AG09309 (cell line): ENCODE measurements at regions not wholly inside any gene's neighbourhood (a gene's known extent, or its start where the extent isn't known, plus 50 kb on each side); places are given as distances from the start of the nearest gene placed in this dataset.

Source experiments
- DNase-seq: peaks from one replicate; pipeline ENCODE4 v3.0.0-alpha.2; 2010; ENCODE audit warnings: low read depth
- H3K4me3 ChIP-seq: 2 replicates; pipeline ENCODE4 v1.5.1; 2011; ENCODE audit warnings: mild to moderate bottlenecking, low read depth, low read length, moderate library complexity; ENCODE audit not compliant: control insufficient read depth
- CTCF ChIP-seq: IDR thresholded peaks from 2 replicates; pipeline ENCODE4 v1.5.1; 2011; ENCODE audit warnings: mild to moderate bottlenecking, low read depth, low read length, inconsistent platforms; ENCODE audit not compliant: insufficient read depth, control insufficient read depth; ENCODE audit errors: missing control alignments

DNA sequence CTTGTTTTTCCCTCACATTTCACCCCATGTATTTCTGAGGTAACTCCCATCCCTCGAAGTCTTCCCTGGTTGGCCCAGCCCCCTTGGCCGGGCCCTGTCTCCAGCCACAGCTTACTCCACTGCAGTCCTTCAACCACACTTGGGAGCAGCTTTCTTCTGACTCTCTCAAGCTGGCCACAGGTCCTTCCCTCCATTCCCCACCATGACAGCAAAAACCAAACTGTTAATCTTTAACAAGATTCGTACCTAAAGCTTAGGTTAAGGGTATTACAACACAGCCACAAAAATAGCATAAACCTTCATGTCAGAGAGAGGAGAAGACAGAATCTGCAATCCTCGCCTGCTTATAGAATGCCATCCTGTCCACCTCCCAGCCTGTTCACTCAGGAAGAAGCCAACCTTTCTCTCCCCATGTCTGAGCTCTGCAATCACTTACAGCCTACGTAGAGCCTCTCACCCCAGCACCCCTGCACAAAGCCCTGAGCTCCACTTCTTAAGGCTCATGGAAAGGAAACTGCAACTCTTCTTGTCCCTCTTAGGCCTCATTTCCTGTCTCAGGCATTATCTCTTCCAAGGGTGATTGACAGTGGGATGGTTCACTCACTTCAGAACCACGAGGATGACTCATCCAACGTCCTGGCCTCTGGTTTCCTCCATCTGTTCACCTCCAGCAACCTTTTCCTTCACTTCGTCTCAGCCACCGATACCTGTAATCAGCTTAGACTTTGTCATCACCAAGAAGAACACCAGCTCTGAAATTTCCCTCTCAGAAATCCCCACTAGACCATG lies 72.8 kb downstream of the CD2 start:
- no peak for TF ChIP-seq CTCF
- H3K4me3 ChIP-seq, result no peak overlapping the region
- no peak for DNase-seq

DNA sequence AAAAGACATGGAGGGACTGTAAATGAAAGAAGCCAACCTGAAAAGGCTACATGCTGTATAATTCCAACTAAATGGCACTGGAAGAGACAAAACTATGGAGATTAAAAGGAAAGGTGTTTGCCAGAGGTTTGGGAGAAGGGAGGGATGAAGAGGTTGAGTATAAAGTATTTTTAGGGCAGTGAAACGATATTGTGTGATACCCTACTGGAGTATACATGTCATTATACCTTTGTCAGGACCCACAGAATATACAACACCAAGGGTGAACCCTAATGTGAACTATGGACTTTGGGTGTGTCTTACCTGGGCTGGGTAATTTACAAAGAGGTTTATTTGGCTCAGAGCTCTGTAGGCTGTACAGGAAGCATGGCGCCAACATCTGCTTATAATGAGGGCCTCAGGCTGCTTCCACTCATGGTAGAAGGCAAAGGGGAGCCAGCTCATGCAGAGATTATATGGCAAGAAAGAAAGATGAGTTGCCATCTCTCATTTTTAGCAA lies 73.4 kb downstream of the CD2 start:
- no peak for TF ChIP-seq CTCF
- no peak for DNase-seq
- H3K4me3 ChIP-seq, result no peak overlapping the region

GRCh38 chr1:116832308-116832931 lies 77.3 kb upstream of the PTGFRN start:
- no peak for TF ChIP-seq CTCF
- no peak for DNase-seq
- H3K4me3 ChIP-seq, result no peak overlapping the region

DNA sequence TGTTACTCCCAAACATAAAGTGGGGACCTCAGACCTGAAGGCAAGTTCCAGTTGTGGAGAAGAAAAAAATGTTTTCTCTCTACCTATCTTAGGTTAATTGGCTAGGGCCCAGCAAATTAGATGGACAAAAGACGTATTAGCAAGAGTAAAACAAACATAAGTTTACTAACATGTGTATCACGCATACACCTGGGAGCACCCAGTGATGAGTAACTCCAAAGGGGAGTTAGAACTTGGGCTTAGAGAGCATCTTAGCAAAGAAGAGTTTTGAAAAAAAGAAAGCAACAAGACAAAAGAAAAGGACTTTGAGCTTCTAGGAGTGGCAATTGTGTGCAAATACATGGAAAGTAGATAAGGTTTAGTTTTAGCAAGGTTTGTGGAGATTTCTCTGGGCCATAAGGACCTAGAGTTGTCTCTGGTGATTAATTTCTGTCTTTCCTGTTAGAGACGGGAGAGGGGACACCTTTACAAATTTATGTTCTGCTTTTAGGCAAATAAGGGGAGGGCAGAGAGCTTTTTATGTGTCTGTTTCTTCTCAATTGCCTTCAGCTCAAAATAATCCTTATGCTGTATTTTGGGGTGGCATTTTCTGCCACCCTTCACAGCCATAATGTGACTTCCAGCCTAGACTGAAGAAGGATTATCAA lies 76.7 kb upstream of the PTGFRN start:
- DNase-seq, result no peak
- no peak for TF ChIP-seq CTCF
- H3K4me3 ChIP-seq, result no peak overlapping the region

GRCh38 chr1:116833718-116834117 lies 76.0 kb upstream of the PTGFRN start:
- TF ChIP-seq CTCF, result no peak
- DNase-seq, result no peak
- H3K4me3 ChIP-seq, result no peak overlapping the region

DNA sequence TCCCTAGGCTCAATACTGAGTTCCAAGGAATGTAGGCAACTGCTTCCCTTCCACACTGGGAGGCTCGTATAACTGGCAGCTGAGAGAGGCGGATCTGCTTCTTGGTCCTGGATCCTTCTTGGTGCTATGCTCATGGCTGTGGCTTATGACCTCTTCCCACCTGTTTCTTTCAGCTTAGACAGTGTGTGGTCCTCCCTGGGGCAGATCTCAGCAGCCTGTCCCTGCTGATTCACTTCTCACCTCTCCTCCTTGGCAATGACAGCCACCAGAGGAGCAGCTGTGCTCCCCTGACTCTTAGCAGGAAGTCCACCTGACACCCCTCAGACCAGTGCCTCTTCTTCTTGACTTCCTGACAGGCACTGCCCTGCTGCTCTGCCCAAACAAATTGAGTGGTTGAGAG lies 75.1 kb upstream of the PTGFRN start:
- DNase-seq, result no peak
- no peak overlapping the region for H3K4me3 ChIP-seq
- no peak for TF ChIP-seq CTCF
